ENCODE measurements at regions not wholly inside any gene's neighbourhood (a gene's known extent, or its start where the extent isn't known, plus 50 kb on each side); places are given as distances from the start of the nearest gene placed in this dataset. TPM values are rescaled to one million over a fixed set of nuclear protein-coding genes. Genes with fewer than 3 reads are reported as not detected.

DNA sequence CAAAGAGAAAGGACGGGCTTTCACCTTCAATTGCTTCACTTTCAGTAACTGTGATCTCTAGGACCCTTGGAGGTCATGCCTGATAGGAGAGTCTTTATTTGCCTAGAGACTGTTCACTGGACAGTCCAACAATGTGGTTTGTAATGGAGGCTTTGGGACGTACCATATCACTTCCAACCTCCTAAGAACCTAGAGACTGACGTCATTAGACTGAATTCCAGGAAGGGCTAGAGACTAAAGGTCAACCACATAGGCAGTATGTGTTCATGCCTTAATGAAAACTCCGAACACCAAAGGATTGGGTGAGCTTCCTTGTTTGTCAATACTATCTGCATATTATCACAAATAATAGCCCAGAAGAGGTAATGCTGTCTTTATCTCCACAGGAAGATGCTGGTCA lies 53.7 kb upstream of the CNTN5 start:
- Histone ChIP-seq H3K9ac (ENCODE audit: control insufficient read depth, insufficient read depth, low read length) (no peak overlapping the region), H3K27me3 (replicated peaks in 1 of 2; ENCODE audit: control insufficient read depth in 2 of 2, insufficient read depth in 2 of 2, low read length in 1 of 2) (no peaks in the 10 kb centered on the region), H2AFZ (ENCODE audit: control insufficient read depth, low read depth, low read length) (no peak overlapping the region), H3K79me2 (ENCODE audit: control insufficient read depth, insufficient read depth, low read length) (no peaks in the 10 kb centered on the region), H3K9me3 (replicated peaks; ENCODE audit: control insufficient read depth, insufficient read depth, low read length) (no peaks in the 10 kb centered on the region), H3K4me3 (no peak overlapping the region), H3K36me3 (ENCODE audit: control insufficient read depth in 2 of 2, insufficient read depth in 2 of 2, low read length in 1 of 2) (no peaks in the 10 kb centered on the region), H3K27ac (ENCODE audit: control insufficient read depth, insufficient read depth) (no peak overlapping the region), H3K4me2 (ENCODE audit: control insufficient read depth, insufficient read depth) (no peak overlapping the region), H4K20me1 (ENCODE audit: control insufficient read depth, insufficient read depth) (no peaks in the 10 kb centered on the region), H3K4me1 (ENCODE audit: control insufficient read depth, insufficient read depth, low read length) (no peaks in the 10 kb centered on the region)
- ATAC-seq = no peak
- BruUV-seq (replicated peaks) = no TSS peak
- in situ Hi-C loops (cut with MboI) = no loop called here
- DNase-seq (ENCODE audit: low read depth, low spot score) = no peak
- ChIA-PET SMC1A (ENCODE audit: uncharacterized antibody, unreplicated experiment) (no interaction called here), RAD21 (ENCODE audit: unreplicated experiment) (no interaction called here), CTCF (no interaction called here), POLR2A (no interaction called here)
- intact Hi-C loops (cut with micrococcal nuclease; ENCODE audit: unreplicated experiment) = no loop called here
- 9% methylated on average over 4 of the region's 4 CpGs for WGBS (ENCODE audit: insufficient coverage, insufficient replicate concordance, low lambda C conversion rate, missing lambda C conversion rate)
- FAIRE-seq = no peak
- TF ChIP-seq KDM1A (IDR thresholded peaks at IDR 0.05; ENCODE audit: borderline replicate concordance) (no peak), SMAD5 (IDR thresholded peaks at IDR 0.05; ENCODE audit: low read depth) (no peak), WRNIP1 (IDR thresholded peaks at IDR 0.05; ENCODE audit: borderline replicate concordance, low read depth, low read length) (no peak), HDAC2 (IDR thresholded peaks at IDR 0.05) (no peak), MTA2 (IDR thresholded peaks at IDR 0.05; ENCODE audit: low read depth) (no peak), CBFB (IDR thresholded peaks at IDR 0.05; ENCODE audit: low read depth) (no peak), NRF1 (conservative IDR thresholded peaks at IDR 0.05; ENCODE audit: low read depth, low read length) (no peak), PAX5 (IDR thresholded peaks at IDR 0.05; ENCODE audit: borderline replicate concordance, low read depth, low read length) (no peak), SRF (IDR thresholded peaks at IDR 0.05; ENCODE audit: low read depth in 2 of 2, low read length in 2 of 2) (no peak)
- TF ChIP-seq, protein P1, sequence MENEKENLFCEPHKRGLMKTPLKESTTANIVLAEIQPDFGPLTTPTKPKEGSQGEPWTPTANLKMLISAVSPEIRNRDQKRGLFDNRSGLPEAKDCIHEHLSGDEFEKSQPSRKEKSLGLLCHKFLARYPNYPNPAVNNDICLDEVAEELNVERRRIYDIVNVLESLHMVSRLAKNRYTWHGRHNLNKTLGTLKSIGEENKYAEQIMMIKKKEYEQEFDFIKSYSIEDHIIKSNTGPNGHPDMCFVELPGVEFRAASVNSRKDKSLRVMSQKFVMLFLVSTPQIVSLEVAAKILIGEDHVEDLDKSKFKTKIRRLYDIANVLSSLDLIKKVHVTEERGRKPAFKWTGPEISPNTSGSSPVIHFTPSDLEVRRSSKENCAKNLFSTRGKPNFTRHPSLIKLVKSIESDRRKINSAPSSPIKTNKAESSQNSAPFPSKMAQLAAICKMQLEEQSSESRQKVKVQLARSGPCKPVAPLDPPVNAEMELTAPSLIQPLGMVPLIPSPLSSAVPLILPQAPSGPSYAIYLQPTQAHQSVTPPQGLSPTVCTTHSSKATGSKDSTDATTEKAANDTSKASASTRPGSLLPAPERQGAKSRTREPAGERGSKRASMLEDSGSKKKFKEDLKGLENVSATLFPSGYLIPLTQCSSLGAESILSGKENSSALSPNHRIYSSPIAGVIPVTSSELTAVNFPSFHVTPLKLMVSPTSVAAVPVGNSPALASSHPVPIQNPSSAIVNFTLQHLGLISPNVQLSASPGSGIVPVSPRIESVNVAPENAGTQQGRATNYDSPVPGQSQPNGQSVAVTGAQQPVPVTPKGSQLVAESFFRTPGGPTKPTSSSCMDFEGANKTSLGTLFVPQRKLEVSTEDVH (IDR thresholded peaks at IDR 0.05; ENCODE audit: low read depth, partially characterized antibody) = no peak
- TF ChIP-seq, protein P2, sequence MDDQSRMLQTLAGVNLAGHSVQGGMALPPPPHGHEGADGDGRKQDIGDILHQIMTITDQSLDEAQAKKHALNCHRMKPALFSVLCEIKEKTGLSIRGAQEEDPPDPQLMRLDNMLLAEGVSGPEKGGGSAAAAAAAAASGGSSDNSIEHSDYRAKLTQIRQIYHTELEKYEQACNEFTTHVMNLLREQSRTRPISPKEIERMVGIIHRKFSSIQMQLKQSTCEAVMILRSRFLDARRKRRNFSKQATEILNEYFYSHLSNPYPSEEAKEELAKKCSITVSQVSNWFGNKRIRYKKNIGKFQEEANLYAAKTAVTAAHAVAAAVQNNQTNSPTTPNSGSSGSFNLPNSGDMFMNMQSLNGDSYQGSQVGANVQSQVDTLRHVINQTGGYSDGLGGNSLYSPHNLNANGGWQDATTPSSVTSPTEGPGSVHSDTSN (IDR thresholded peaks at IDR 0.05; ENCODE audit: insufficient replicate concordance, low read depth, low read length) = no peak

Small RNAs in the stretch of these regions (small RNA-seq; reads per million reads assigned to genes)
- gene AP003730.1 (not detected), gene RNA5SP346 (not detected), gene RNA5SP347 (not detected)

All from GM12878 (cell line).